Raji (cell line): ENCODE measurements at regions not wholly inside any gene's neighbourhood (a gene's known extent, or its start where the extent isn't known, plus 50 kb on each side); places are given as distances from the start of the nearest gene placed in this dataset.

Source experiments
- POLR2A ChIP-seq: IDR thresholded peaks from 2 replicates; pipeline ENCODE4 v1.6.1; 2011; ENCODE audit warnings: low read depth, low read length, control low read depth; ENCODE audit not compliant: insufficient read depth

DNA sequence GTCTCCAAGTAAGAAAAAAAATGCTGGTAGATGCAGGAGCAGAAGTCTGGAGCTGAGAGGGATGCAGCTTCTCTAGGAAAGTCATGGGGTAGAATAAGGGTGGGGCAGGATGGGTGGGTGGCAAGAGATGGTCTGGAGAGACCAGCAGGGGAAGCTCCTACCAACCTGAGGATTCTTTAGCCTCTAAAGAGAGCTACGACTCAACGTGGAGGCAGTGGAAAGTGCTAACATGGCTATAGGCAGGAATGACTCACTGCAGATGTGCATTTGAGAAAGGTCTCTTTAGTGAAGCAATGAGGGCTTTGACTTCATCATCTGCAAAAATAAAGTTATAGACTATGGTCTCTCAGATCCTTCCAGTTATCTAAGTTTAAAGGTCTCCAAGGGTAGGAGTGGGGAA is 722.8 kb upstream of the RAB6C start:
- no peak for TF ChIP-seq POLR2A

GRCh38 chr2:129262934-129263333 is 716.5 kb upstream of the RAB6C start:
- TF ChIP-seq POLR2A, result no peak

- TF ChIP-seq POLR2A, result no peak
Observed at GRCh38 chr2:129263939-129264338, 715.5 kb upstream of the RAB6C start.

GRCh38 chr2:129267559-129267958 is 711.9 kb upstream of the RAB6C start:
- TF ChIP-seq POLR2A, result no peak

DNA sequence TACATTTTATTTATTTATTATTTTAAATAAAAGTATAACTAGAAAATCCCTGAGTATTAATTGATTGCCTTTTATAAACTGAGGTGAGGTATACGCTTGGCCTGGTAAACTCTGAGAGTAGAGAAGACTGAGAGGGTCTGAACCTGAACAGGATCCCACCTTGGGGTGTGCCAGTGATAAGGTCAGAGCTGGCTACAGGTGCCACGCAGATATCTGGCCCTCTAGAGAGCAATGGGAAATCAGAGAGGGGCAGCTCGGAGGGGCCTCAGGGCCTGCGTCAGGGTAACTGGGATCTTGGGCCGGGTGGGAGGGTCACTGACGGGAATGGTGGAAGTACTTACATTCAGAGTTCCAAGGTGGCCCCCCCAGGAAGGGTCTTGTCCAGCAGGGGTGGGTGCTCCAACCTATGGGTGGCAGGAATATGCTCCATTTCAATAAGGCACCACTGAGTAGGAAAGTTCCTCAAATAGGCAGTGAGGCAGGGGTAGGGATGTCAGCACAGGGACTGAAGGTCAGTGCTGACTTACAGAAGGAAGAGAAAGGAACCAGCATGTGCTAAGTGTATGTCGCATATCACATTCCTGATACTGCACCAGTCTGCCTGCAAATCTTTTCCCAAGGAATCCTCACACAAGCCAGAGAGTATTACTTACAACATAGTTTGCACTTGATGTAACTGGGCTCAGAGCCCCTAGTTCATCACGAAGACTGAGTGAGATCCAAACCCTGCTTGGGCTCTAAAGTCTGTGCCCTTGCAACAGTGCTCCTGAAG is 706.0 kb upstream of the RAB6C start:
- no peak for TF ChIP-seq POLR2A

DNA sequence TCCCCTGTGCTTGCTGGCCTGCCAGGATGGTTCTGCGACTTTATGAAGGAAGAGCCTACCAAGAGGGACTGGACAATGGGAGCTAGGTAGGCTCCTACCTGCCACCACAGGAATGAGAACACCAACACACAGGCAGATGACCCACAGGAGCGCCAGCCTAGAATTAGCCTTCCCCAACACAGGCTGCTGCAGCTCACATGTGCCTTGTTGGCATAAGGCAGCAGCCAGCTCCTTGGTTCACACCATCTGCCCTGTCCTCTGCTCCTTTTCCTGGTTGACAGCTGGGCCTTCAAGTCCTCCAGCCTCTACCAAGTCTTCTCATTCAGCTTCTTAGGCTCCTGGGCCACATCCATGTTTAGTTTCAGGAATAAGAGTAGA is 705.4 kb upstream of the RAB6C start:
- TF ChIP-seq POLR2A, result no peak

DNA sequence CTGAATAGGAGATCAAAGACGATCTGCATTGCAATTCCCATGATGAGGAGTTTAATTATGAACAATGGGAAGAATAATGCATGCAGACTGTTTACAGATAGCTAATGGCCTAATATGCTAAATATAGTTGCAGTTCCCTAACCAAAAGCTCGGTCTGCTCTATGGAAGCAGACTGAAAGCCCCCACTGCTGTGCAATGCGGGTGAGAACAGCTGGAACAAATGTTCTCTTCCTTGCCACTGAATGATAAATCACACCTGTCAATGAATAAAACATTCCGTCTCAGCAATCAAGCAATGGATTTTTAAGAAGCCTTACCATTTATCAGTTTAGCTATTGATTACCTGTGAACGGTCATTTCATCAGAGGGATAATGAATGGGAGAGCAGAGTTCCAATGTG is 704.5 kb upstream of the RAB6C start:
- no peak for TF ChIP-seq POLR2A

DNA sequence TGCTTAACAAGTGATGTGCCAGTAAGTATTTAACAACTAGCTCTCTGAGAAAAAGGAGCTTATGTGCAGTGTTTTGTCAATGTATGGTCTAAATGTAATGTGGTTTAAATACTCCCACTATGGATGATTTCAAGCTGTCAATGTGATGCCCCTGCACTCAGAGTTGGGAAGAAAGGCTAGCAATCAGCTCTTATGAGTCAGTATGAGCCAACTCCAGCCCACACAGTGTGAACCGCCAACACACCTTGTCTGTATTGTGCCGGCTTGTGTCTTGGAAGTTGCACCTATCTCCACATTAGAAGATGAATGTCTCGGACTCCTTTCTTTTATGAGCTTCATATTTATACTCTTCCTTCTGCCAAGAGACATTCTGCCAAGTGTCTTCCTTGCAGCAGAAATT is 703.8 kb upstream of the RAB6C start:
- TF ChIP-seq POLR2A, result no peak

GRCh38 chr2:129276978-129277584 is 702.4 kb upstream of the RAB6C start:
- TF ChIP-seq POLR2A, result no peak

- TF ChIP-seq POLR2A, result no peak
Observed at GRCh38 chr2:129277585-129277981, 701.9 kb upstream of the RAB6C start.

GRCh38 chr2:129281791-129282530 is 697.5 kb upstream of the RAB6C start:
- TF ChIP-seq POLR2A, result no peak

- no peak for TF ChIP-seq POLR2A
Observed at GRCh38 chr2:129285012-129285411, 694.5 kb upstream of the RAB6C start.

DNA sequence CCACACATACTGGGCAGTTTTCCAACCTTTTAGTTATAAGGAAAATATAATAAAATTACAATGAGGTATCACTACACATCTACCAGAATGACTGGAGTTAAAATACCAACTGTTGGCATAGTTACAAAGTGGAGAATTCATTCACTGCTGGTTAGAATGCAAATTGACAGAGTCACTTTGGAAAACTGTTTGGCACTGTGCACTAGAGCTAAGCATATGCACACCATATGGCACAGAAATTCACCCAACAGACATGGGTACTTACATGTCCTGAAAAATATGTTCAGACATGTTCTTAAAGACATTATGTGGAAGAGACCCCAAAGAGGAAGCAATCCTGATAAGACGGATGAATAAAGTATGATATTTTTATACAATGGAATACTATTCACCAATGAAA is 686.1 kb upstream of the RAB6C start:
- no peak for TF ChIP-seq POLR2A

DNA sequence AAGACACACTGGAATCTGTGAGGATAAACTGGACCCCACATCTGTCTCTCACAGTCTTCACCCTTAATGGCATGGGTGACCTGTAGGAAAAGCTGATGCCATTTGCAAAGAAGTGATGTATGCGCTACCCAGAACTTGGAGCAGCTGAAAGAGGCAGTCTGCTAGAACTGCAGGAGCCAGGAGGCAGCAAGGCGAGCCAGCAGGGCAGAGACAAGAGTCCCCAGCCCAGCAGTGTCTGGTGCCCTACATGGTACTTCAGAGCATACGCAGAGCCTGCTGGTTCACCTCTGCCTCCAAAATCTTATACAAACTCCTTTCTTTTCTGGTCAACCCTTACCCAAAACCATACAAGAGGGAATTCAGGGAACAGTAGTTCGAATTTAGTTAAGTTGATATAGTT is 683.1 kb upstream of the RAB6C start:
- TF ChIP-seq POLR2A, result no peak

- no peak for TF ChIP-seq POLR2A
Observed at GRCh38 chr2:129296806-129297205, 682.7 kb upstream of the RAB6C start.

DNA sequence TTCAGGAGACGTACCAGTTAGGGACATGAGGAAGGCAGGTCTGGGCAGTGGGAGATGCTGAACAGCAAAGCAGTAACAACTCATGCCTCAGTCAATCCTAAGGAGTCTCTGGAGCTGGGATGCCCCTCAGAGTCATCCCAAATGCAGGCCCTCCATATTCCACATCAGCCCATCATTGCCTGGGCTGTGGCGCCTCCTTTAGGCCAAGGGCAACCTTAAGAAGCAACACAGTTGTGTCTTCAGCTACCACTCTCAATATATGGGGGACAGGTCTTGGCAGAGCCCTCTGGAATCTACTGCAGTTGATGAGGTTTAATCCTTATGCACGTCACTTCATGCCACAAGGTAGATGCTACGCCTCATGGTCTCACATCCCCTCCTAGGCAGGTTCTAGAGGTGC is 682.0 kb upstream of the RAB6C start:
- no peak for TF ChIP-seq POLR2A
